ENCODE measurements at regions not wholly inside any gene's neighbourhood (a gene's known extent, or its start where the extent isn't known, plus 50 kb on each side); places are given as distances from the start of the nearest gene placed in this dataset.

DNA sequence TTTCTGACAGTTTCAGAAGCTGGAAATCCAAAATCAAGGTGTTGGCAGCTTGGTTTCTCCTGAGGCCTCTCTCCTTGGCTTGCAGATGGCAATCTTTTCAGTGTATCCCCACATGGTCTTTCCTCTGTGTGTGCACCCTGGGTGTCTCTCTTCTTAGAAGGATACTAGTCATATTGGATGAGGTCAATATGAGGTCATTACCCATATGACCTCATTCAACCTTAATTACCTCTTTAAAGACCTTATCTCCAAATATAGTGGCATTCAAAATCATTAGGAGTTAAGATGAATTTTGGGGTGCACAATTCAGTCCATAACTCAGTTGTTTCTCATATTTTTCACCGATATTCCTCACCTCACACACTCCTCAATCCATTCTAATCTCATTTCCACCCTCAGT lies 92.4 kb upstream of the TGM3 start:
- TF ChIP-seq ESRRA (IDR thresholded peaks at IDR 0.05; ENCODE audit: borderline replicate concordance, low read length) (no peak), EP300 (IDR thresholded peaks at IDR 0.05) (no peak), CHD4 (IDR thresholded peaks at IDR 0.05; ENCODE audit: borderline replicate concordance) (no peak), GATA3 (IDR thresholded peaks at IDR 0.05; ENCODE audit: borderline replicate concordance) (no peak), TFCP2L1 (CRISPR knock-in tag; IDR thresholded peaks at IDR 0.05) (no peak), CTCF (IDR thresholded peaks at IDR 0.05) (no peak), NPAS2 (CRISPR knock-in tag; IDR thresholded peaks at IDR 0.05; ENCODE audit: borderline replicate concordance) (no peak)
- TF ChIP-seq, protein P1, sequence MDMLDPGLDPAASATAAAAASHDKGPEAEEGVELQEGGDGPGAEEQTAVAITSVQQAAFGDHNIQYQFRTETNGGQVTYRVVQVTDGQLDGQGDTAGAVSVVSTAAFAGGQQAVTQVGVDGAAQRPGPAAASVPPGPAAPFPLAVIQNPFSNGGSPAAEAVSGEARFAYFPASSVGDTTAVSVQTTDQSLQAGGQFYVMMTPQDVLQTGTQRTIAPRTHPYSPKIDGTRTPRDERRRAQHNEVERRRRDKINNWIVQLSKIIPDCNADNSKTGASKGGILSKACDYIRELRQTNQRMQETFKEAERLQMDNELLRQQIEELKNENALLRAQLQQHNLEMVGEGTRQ (IDR thresholded peaks at IDR 0.05): no peak
- TF ChIP-seq, protein P2, sequence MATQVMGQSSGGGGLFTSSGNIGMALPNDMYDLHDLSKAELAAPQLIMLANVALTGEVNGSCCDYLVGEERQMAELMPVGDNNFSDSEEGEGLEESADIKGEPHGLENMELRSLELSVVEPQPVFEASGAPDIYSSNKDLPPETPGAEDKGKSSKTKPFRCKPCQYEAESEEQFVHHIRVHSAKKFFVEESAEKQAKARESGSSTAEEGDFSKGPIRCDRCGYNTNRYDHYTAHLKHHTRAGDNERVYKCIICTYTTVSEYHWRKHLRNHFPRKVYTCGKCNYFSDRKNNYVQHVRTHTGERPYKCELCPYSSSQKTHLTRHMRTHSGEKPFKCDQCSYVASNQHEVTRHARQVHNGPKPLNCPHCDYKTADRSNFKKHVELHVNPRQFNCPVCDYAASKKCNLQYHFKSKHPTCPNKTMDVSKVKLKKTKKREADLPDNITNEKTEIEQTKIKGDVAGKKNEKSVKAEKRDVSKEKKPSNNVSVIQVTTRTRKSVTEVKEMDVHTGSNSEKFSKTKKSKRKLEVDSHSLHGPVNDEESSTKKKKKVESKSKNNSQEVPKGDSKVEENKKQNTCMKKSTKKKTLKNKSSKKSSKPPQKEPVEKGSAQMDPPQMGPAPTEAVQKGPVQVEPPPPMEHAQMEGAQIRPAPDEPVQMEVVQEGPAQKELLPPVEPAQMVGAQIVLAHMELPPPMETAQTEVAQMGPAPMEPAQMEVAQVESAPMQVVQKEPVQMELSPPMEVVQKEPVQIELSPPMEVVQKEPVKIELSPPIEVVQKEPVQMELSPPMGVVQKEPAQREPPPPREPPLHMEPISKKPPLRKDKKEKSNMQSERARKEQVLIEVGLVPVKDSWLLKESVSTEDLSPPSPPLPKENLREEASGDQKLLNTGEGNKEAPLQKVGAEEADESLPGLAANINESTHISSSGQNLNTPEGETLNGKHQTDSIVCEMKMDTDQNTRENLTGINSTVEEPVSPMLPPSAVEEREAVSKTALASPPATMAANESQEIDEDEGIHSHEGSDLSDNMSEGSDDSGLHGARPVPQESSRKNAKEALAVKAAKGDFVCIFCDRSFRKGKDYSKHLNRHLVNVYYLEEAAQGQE (IDR thresholded peaks at IDR 0.05): no peak

Data from A549 (cell line).